Mesenchymal stem cell (in vitro differentiated cells and primary cell): ENCODE measurements at regions not wholly inside any gene's neighbourhood (a gene's known extent, or its start where the extent isn't known, plus 50 kb on each side); places are given as distances from the start of the nearest gene placed in this dataset.

Experiments used
- DNase-seq: peaks from one replicate; pipeline ENCODE4 v3.0.0-alpha.2; 2013
- H2AFZ ChIP-seq: one replicate; pipeline ENCODE4 v1.6.1; 2013; ENCODE audit warnings: low read depth, mild to moderate bottlenecking, control low read depth, inconsistent platforms, low read length, moderate library complexity
- H2AK5ac ChIP-seq: 2 replicates; pipeline ENCODE4 v1.6.1; 2013; ENCODE audit warnings: low read length, moderate library complexity, mild to moderate bottlenecking, inconsistent platforms; ENCODE audit not compliant: severe bottlenecking
- H2BK120ac ChIP-seq: one replicate; pipeline ENCODE4 v1.6.1; 2013; ENCODE audit warnings: low read depth, mild to moderate bottlenecking, inconsistent platforms, low read length, moderate library complexity
- H2BK12ac ChIP-seq, 2 experiments: one replicate each; pipeline ENCODE4 v1.6.1; 2013; ENCODE audit warnings: inconsistent platforms in 2 of 2, low read length in 2 of 2, mild to moderate bottlenecking in 2 of 2, moderate library complexity in 2 of 2, control low read depth in 1 of 2
- H2BK15ac ChIP-seq: one replicate; pipeline ENCODE4 v1.6.1; 2013; ENCODE audit warnings: mild to moderate bottlenecking, low read depth, inconsistent platforms; ENCODE audit not compliant: poor library complexity, severe bottlenecking
- H2BK5ac ChIP-seq: 2 replicates; pipeline ENCODE4 v1.6.1; 2013; ENCODE audit warnings: low read depth, mild to moderate bottlenecking, low read length, control low read depth, inconsistent platforms; ENCODE audit not compliant: poor library complexity, severe bottlenecking
- H3K14ac ChIP-seq, 2 experiments: one replicate each; pipeline ENCODE4 v1.6.1; 2013; ENCODE audit warnings: inconsistent platforms in 2 of 2, low read length in 2 of 2, control low read depth in 1 of 2, mild to moderate bottlenecking in 1 of 2, moderate library complexity in 1 of 2
- H3K18ac ChIP-seq, 2 experiments: one replicate each; pipeline ENCODE4 v1.6.1; 2013; ENCODE audit warnings: inconsistent platforms in 2 of 2, low read length in 2 of 2, control low read depth in 1 of 2, low read depth in 1 of 2, mild to moderate bottlenecking in 1 of 2
- H3K23ac ChIP-seq, 2 experiments: one replicate each; pipeline ENCODE4 v1.6.1; 2013; ENCODE audit warnings: inconsistent platforms in 2 of 2, low read length in 2 of 2, mild to moderate bottlenecking in 2 of 2, moderate library complexity in 2 of 2, control low read depth in 1 of 2
- H3K27ac ChIP-seq: 2 replicates; pipeline ENCODE4 v1.5.1; 2013; ENCODE audit warnings: mild to moderate bottlenecking, moderate library complexity, low read length, control low read depth, inconsistent platforms; ENCODE audit not compliant: poor library complexity, severe bottlenecking
- H3K27me3 ChIP-seq, 2 experiments: 2 replicates each; pipeline versions ENCODE4 v1.6.1 to v1.7.0; 2013; ENCODE audit warnings: low read length in 2 of 2, mild to moderate bottlenecking in 2 of 2, moderate library complexity in 2 of 2, control low read depth in 1 of 2, inconsistent platforms in 1 of 2; ENCODE audit not compliant: control insufficient read depth in 1 of 2, insufficient read depth in 1 of 2
- H3K36me3 ChIP-seq, 2 experiments: 2 replicates each; pipeline versions ENCODE4 v1.6.1 to v1.7.0; 2013; ENCODE audit warnings: low read length in 2 of 2, control low read depth in 1 of 2, inconsistent platforms in 1 of 2, low read depth in 1 of 2, mild to moderate bottlenecking in 1 of 2; ENCODE audit not compliant: insufficient read depth in 2 of 2, control insufficient read depth in 1 of 2
- H3K4ac ChIP-seq, 2 experiments: one replicate each; pipeline ENCODE4 v1.6.1; 2013; ENCODE audit warnings: inconsistent platforms in 2 of 2, low read length in 2 of 2, mild to moderate bottlenecking in 2 of 2, moderate library complexity in 2 of 2, control low read depth in 1 of 2, low read depth in 1 of 2
- H3K4me1 ChIP-seq: 2 replicates; pipeline ENCODE4 v1.6.1; 2013; ENCODE audit warnings: low read depth, low read length, control low read depth; ENCODE audit not compliant: control insufficient read depth, insufficient read depth
- H3K4me2 ChIP-seq: 2 replicates; pipeline ENCODE4 v1.6.1; 2013; ENCODE audit warnings: low read length, mild to moderate bottlenecking, inconsistent platforms; ENCODE audit not compliant: poor library complexity, severe bottlenecking
- H3K4me3 ChIP-seq, 2 experiments: 2 replicates each; pipeline versions ENCODE4 v1.5.1 to v1.7.0; 2013; ENCODE audit warnings: low read length in 2 of 2, mild to moderate bottlenecking in 2 of 2, control low read depth in 1 of 2, low read depth in 1 of 2; ENCODE audit not compliant: insufficient read depth in 1 of 2
- H3K79me1 ChIP-seq: replicated peaks from 2 replicates; pipeline ENCODE4 v1.6.1; 2013; ENCODE audit warnings: mild to moderate bottlenecking, control low read depth, low read length, inconsistent platforms; ENCODE audit not compliant: poor library complexity, severe bottlenecking
- H3K9ac ChIP-seq: 2 replicates; pipeline ENCODE4 v1.7.0; 2013; ENCODE audit warnings: mild to moderate bottlenecking, low read length, moderate library complexity
- H3K9me3 ChIP-seq: 2 replicates; pipeline ENCODE4 v1.7.0; 2013; ENCODE audit warnings: mild to moderate bottlenecking, low read length; ENCODE audit not compliant: control insufficient read depth
- H4K8ac ChIP-seq: one replicate; pipeline ENCODE4 v1.6.1; 2013; ENCODE audit warnings: inconsistent platforms, mild to moderate bottlenecking, low read length, moderate library complexity
- H4K91ac ChIP-seq: one replicate; pipeline ENCODE4 v1.6.1; 2013; ENCODE audit warnings: mild to moderate bottlenecking, low read length, inconsistent platforms
- WGBS: methylation state at CpG from one replicate; pipeline ENCODE4 v1.1.7; 2013; ENCODE audit warnings: mixed read lengths; 5-methylcytosine and 5-hydroxymethylcytosine counted together

GRCh38 chr10:36342781-36343180 lies 700.7 kb upstream of the FZD8 start:
- WGBS, result 92% methylated on average over 2 of the region's 2 CpGs
- Histone ChIP-seq H3K4me2 (no peak overlapping the region), H3K27me3 (no peaks in the 10 kb centered on the region), H3K27ac (no peak overlapping the region), H2BK15ac (no peak overlapping the region), H4K91ac (no peak overlapping the region), H3K9ac (no peak overlapping the region), H3K18ac (no peak overlapping the region), H3K79me1 (no peaks in the 10 kb centered on the region), H3K36me3 (no peaks in the 10 kb centered on the region), H2BK12ac (no peak overlapping the region), H3K4ac (no peak overlapping the region), H3K4me3 (no peak overlapping the region), H3K14ac (no peak overlapping the region), H2AFZ (no peak overlapping the region), H3K4me1 (no peaks in the 10 kb centered on the region), H2BK120ac (no peak overlapping the region), H4K8ac (no peak overlapping the region), H2BK5ac (no peak overlapping the region), H2AK5ac (no peak overlapping the region), H3K9me3 (no peaks in the 10 kb centered on the region), H3K23ac (no peak overlapping the region)
- no peak for DNase-seq

DNA sequence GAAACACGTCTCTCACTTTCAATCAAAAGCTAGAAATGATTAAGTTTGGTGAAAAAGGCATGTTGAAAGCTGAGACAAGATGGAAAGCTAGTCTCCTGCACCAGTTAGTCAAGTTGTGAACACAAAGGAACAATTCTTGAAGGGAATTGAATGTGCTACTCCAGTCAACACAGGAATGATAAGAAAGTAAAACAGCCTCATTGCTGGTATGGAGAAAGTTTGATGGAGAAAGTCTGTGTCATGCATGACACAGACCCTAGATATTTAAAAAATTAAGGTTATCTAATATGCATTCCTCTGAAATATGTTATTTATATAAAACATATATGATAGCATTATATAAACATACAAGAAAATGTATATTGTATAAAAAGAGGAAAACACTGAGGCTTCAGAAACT lies 699.4 kb upstream of the FZD8 start:
- Histone ChIP-seq H3K9me3 (no peaks in the 10 kb centered on the region), H2BK12ac (no peak overlapping the region), H2BK120ac (no peak overlapping the region), H3K4me2 (no peak overlapping the region), H2AFZ (no peak overlapping the region), H3K4me1 (no peaks in the 10 kb centered on the region), H2BK15ac (no peak overlapping the region), H3K79me1 (no peaks in the 10 kb centered on the region), H3K27ac (no peak overlapping the region), H3K23ac (no peak overlapping the region), H3K4ac (no peak overlapping the region), H3K4me3 (no peak overlapping the region), H4K8ac (no peak overlapping the region), H2AK5ac (no peak overlapping the region), H3K27me3 (no peaks in the 10 kb centered on the region), H3K36me3 (no peaks in the 10 kb centered on the region), H3K9ac (no peak overlapping the region), H3K18ac (no peak overlapping the region), H3K14ac (no peak overlapping the region), H2BK5ac (no peak overlapping the region), H4K91ac (no peak overlapping the region)
- DNase-seq, result no peak
- WGBS, result 100% methylated on average over 1 of the region's 1 CpG

DNA sequence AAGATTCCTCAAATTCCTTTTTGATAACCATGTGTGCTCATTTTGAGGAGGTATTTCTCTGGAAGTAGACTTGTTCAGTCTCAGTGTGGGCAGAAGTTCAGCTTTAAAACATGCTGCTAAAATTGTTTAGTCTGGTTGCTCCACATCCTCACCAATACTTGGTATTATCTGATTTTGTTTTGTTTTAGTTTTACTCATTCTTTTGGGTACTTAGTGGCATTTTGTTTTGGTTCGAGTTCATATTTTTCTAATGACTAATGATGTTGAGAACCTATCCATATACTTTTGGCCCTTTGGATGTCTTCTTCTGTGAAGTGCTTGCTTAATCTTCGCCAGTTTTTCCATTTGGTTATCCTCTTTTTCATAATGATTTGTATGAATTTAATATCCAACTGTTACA lies 694.2 kb upstream of the FZD8 start:
- H2BK5ac ChIP-seq, result no peak overlapping the region
- no CpG with 5 or more reads among the region's 2 CpGs for WGBS
- H3K4me1 ChIP-seq, result no peaks in the 10 kb centered on the region
- no peaks in the 10 kb centered on the region for H3K36me3 ChIP-seq
- no peak overlapping the region for H2BK12ac ChIP-seq
- H3K4ac ChIP-seq, result no peak overlapping the region
- no peak overlapping the region for H2BK15ac ChIP-seq
- no peak overlapping the region for H3K4me2 ChIP-seq
- H3K27me3 ChIP-seq, result no peaks in the 10 kb centered on the region
- H2BK120ac ChIP-seq, result no peak overlapping the region
- no peak overlapping the region for H3K4me3 ChIP-seq
- H3K9ac ChIP-seq, result no peak overlapping the region
- no peak overlapping the region for H4K8ac ChIP-seq
- H3K18ac ChIP-seq, result no peak overlapping the region
- H3K14ac ChIP-seq, result no peak overlapping the region
- peak; percentile 63 for DNase-seq
- no peak overlapping the region for H2AFZ ChIP-seq
- no peaks in the 10 kb centered on the region for H3K9me3 ChIP-seq
- no peak overlapping the region for H4K91ac ChIP-seq
- H3K27ac ChIP-seq, result no peak overlapping the region
- H3K23ac ChIP-seq, result no peak overlapping the region
- H3K79me1 ChIP-seq, result no peaks in the 10 kb centered on the region
- H2AK5ac ChIP-seq, result no peak overlapping the region

DNA sequence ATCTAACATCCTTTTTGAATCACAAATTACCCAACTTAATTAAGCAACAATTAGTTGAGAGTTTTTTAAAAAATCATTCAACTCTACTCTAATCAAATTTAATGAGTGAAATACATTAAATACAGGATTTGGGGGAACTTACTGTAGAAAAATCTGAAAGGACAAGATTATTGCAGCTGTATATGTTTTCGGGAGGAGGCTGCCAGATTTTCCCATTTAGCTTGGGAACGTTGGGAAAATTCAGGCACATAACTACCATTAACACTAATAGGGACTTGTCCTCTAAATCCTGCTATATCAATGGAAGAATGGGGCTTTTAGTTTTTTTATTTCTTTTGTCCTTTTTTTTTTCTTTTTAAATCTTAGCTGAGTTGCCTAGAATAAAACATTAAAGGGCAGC lies 691.4 kb upstream of the FZD8 start:
- no peak overlapping the region for H3K14ac ChIP-seq
- no peaks in the 10 kb centered on the region for H3K27me3 ChIP-seq
- H4K8ac ChIP-seq, result no peak overlapping the region
- H3K27ac ChIP-seq, result no peak overlapping the region
- H3K23ac ChIP-seq, result no peak overlapping the region
- H3K4me1 ChIP-seq, result no peaks in the 10 kb centered on the region
- no peak overlapping the region for H2BK12ac ChIP-seq
- H2BK120ac ChIP-seq, result no peak overlapping the region
- H3K9ac ChIP-seq, result no peak overlapping the region
- no peak overlapping the region for H3K4me3 ChIP-seq
- H2BK15ac ChIP-seq, result no peak overlapping the region
- H2AFZ ChIP-seq, result no peak overlapping the region
- H3K4me2 ChIP-seq, result no peak overlapping the region
- H3K9me3 ChIP-seq, result no peaks in the 10 kb centered on the region
- H2AK5ac ChIP-seq, result no peak overlapping the region
- no peaks in the 10 kb centered on the region for H3K36me3 ChIP-seq
- H3K18ac ChIP-seq, result no peak overlapping the region
- H3K4ac ChIP-seq, result no peak overlapping the region
- no peak overlapping the region for H2BK5ac ChIP-seq
- no peak for DNase-seq
- no peaks in the 10 kb centered on the region for H3K79me1 ChIP-seq
- no CpG with 5 or more reads among the region's 2 CpGs for WGBS
- H4K91ac ChIP-seq, result no peak overlapping the region
